Glomerular endothelial cell (primary cell): ENCODE measurements at regions not wholly inside any gene's neighbourhood (a gene's known extent, or its start where the extent isn't known, plus 50 kb on each side); places are given as distances from the start of the nearest gene placed in this dataset.

Experiments used
- DNase-seq: peaks from one replicate; pipeline ENCODE4 v3.0.0-alpha.2; 2011; ENCODE audit warnings: low read depth, low spot score; ENCODE audit errors: extremely low read depth

DNA sequence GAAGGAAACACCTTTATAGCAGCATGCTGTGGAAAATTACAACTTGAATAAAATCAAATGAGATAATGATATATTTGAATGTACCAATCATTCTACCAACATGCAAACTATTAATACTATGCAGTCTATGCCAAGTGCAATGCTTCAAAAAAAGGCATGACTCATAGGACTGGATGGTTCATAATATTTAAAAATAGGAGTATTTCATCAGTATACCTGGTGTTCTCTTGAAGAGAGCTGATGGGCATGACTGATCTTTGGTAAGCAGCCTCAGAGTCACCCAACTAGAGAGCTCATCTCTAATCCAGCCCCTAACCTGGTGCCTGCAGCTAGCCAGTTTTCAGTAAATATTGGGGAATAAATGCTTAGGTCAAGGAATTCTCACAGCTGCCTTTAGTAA lies 434.7 kb upstream of the ARRDC4 start:
- DNase-seq = no peak

DNA sequence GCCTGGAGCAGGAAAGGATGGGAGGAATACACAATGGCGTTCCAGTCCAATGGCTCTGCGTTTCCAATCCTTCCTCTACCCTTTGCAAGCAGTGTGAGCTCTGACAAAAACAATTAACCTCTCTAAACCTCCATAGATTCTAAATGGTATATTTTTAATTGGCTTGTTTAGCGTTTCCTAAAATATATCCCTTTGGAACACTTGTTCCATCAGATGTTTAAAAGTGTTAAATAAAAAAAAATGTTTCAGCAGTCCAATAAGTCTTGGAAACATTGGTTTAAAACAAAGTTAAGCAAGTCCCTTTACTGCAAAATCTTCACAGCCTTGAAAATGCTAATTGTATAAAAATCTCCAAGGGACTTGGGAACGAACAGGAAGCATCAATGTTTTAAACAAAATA lies 432.3 kb upstream of the ARRDC4 start:
- no peak for DNase-seq

DNA sequence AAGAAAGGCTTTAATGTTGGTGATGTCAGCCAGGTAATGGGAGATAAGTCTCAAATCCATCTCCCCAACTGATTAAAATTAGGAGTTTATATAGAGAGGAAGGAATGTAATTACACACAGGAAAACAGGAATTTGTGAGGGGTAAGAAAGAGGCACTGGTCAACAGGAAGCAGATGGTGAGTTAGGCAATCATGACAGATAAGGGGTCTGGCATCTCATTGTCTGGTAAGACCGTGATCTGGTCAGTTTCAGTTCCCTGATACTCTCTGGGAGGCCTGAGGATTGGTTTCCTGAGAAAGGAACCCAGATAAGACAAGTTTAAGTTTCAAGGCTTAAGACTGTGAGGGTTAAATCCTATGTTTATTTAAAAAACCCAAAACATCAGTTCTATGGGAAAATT lies 414.7 kb upstream of the ARRDC4 start:
- no peak for DNase-seq

GRCh38 chr15:97547381-97547780 lies 413.1 kb upstream of the ARRDC4 start:
- DNase-seq = no peak

GRCh38 chr15:97561529-97561928 lies 399.0 kb upstream of the ARRDC4 start:
- DNase-seq = no peak

DNA sequence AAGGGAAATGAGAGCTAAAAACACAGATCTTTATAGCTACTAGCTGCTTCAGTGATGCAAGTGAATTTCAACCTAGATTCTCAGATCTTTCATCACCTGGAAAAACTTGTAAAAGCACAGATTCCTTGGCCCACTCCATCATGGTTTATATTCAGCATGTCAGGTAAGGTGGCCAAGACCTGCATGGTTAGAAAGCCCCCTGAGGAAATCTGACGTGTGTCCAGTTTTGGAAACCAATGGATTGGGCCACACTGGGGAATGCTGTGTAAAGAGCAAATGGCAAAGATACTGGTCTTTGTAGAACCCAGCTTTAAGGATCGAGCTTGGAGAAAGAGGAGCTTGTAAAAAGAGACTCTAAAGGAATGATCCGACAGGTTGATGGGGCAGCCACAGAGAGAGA lies 397.0 kb upstream of the ARRDC4 start:
- no peak for DNase-seq

- DNase-seq = peak; percentile 83
Measured at GRCh38 chr15:97566961-97567360, 393.5 kb upstream of the ARRDC4 start.

DNA sequence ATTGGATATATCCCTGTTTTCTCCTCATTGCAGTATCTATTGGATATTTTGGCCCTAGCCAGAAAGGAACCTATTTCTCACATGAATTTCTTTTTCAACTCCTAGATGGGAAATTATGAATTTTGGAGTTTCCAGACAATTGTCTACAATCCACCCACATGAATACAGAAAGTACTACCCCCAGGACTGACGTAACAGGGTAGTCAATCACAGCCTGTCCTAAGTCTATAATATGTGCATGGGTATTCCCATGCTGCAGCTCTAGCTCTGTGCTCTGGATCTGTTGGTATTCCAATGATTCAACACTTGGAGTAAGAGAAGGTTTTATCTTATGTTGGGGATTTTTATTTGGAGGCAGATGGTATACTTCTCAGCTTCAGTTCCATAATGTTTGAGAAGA lies 393.1 kb upstream of the ARRDC4 start:
- DNase-seq = peak; percentile 31

- DNase-seq = no peak
Measured at GRCh38 chr15:97576929-97577645, 383.4 kb upstream of the ARRDC4 start.

DNA sequence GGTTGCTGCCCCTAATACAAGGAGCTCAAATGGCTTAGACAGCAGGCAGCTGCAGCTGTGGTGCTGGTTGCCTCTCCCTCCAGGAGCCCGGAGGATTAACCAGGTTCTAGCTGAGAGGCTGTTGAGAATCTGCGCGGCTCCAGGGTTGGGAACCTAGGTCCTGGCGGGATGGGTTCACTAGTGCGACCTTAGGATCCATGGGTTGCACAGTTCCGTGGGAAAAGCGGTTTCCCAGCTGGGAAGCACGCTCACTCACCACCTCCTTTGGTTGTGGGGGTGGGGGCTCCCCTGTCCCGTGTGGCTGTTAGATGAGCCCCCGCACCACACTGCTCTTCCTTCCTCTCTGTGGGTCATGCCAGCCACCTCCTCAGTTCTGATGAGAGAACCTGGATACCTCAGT lies 375.1 kb upstream of the ARRDC4 start:
- no peak for DNase-seq

- DNase-seq = no peak
Measured at GRCh38 chr15:97592778-97593177, 367.7 kb upstream of the ARRDC4 start.

DNA sequence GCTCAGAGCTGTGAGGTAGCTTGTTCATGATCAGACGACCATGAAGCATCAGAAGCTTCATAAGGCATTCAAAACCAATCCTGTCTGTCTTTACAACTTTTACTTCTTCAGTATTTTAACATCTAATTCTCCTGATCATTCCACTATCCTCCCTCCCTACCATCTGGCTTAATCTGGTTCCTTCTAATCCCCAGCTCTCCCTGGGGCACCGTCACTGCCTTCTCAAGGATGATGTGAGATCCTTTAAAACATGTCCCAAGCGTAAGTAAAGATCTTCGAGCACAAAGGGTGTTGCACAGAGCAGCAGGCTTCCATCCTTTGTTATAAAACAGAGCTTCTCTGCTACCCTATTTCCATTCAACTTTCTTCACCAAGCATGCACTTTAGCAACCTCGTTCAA lies 362.7 kb upstream of the ARRDC4 start:
- no peak for DNase-seq

- no peak for DNase-seq
Measured at GRCh38 chr15:97598353-97598798, 362.1 kb upstream of the ARRDC4 start.

DNA sequence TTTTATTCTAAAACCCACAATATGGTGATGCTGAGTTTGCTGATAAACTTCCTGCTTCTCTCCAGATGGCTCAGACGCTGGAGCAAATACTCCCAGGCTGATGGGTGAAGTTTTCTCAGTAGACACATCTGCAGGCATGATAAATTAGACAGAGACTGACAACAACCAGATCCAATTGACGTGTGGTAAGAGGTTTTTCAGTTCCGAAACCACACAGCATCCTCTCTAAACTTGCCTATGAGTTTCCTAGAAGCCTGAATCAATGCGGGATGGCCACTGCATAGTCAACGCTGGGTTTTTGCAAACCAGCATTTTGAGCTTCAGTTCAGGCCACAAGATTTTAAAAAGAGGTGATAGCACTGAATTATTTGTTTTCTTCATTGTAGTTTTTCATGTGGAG lies 360.3 kb upstream of the ARRDC4 start:
- no peak for DNase-seq

DNA sequence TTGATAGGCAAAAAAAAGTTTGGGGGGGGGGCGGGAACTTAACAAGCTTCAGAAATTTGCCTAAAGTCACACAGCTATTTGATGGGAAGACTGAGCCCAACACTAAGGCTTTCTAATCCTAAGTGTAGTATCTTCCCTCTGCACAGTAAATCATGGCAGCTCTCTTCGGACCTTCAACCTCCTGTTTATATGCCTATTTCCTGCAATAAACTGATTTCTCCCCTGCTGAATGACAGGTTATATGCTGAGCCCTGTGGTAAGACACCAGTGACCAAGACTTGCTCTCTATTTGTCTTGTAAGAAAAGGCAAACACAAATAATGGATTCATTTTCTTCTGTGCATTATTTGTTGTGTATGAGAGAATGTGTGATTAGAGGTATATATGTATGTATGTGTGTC lies 355.8 kb upstream of the ARRDC4 start:
- no peak for DNase-seq

- no peak for DNase-seq
Measured at GRCh38 chr15:97615114-97615513, 345.4 kb upstream of the ARRDC4 start.

DNA sequence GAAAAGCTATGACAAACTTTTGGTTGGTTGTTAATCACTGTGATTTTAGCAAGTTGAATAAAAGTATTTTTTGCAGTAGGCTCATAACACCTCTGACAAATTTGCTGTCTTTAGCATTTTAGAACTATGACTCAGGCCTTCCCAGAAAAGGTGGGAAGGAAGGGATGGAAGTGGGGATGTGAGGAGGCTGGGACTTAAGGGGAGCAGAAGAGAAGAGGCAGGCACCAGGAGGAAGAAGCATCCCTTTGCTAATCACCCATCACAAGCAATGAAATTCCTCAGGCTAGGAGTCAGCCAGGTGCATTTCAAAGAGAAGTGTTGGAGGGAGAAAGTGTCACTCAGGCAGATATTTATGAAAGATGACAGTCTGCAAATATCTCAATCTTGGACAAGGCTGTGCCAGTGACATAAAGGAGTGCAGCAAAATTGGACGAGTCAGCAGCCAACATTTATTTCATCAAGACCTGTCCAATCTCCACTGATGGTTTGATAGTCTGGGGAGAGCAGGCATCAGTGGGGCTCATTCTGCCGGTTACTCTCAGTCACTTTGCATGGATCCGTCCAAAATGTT lies 337.3 kb upstream of the ARRDC4 start:
- no peak for DNase-seq

DNA sequence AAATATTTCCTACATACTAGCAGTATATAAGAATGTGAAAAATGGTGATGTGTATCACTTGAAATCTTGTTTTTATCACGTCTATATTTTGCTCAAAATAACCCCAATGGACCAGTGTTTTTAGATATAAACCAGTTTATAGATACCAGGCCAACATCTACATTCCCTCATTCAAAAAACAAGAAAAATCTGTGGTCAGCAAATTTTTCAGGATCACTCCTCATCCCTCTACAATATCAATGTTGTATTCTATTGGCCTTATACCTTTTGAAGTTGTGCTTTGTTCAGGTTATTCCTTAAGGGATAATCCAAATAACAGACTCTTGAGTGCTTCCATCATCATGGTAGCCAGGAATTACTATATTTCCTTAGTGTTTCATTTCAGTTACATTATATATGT lies 332.9 kb upstream of the ARRDC4 start:
- DNase-seq = no peak

GRCh38 chr15:97645758-97646157 lies 314.7 kb upstream of the ARRDC4 start:
- no peak for DNase-seq

DNA sequence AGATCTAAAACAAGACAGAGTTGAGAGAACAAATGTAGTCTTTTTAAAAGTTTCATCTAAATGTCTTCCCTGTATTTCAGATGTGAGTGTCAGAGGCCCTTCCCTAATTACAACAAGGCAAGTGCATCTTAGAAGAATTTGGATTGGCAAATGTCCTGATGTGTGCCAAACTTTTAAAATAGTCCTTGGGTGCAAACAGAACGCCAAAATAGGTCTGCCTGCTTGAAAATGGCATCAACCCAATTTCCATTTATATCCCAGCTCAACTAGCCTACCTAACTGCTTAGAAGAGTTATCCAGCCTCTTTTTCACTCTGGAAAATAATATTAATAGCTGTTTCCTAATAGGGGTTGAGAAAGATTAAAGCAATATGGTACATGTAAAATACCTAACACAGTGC lies 311.8 kb upstream of the ARRDC4 start:
- DNase-seq = no peak

DNA sequence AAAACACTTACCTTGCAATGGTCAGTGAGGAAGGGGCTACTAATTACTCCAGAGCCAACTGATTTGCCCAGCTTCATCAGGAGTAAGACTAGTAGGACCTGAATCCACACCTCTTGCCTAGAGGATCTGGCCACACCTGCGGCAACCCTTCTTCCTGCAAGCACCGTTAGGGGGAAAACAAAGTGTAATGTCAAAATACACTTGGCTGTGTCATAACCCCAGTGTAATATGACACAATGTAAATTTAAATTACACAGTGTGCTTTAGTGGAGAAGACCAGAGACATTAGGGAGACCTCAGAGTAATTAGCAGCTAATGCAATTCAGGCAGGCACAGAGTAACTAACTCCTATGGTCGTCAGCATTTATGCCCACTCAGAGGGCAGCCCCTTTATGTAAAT lies 308.5 kb upstream of the ARRDC4 start:
- no peak for DNase-seq

DNA sequence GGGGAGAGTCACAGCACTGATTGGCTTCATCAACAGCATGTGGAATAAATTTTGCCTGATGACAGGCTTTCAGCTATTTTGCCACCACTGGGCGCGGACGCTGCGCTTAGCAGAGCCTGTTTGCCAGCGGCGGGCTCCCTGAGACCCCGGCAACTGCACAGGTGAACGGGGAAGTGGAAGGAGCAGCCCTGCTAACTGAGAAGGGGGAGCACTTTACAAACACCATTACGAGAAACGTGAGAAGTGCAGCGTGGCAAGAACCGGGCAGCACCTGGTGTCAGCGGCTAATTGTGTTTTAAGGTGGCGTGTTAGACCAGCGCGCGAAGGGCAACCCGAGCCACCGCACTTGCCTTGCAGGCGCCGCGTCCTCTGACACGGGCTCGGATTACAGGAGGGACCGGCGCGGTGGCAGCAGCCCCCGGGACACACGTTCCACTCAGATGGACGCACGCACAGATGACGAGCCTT lies 307.8 kb upstream of the ARRDC4 start:
- DNase-seq = no peak

- no peak for DNase-seq
Measured at GRCh38 chr15:97653896-97654295, 306.6 kb upstream of the ARRDC4 start.
